SH-SY5Y (cell line): ENCODE measurements at regions not wholly inside any gene's neighbourhood (a gene's known extent, or its start where the extent isn't known, plus 50 kb on each side); places are given as distances from the start of the nearest gene placed in this dataset.

Source experiments
- GATA2 ChIP-seq: IDR thresholded peaks from 2 replicates; pipeline ENCODE4 v1.6.1; 2011; ENCODE audit warnings: mild to moderate bottlenecking, low read depth, low read length
- GATA3 ChIP-seq: IDR thresholded peaks from 2 replicates; pipeline ENCODE4 v1.6.1; 2011; ENCODE audit warnings: low read depth, mild to moderate bottlenecking, low read length, moderate library complexity

DNA sequence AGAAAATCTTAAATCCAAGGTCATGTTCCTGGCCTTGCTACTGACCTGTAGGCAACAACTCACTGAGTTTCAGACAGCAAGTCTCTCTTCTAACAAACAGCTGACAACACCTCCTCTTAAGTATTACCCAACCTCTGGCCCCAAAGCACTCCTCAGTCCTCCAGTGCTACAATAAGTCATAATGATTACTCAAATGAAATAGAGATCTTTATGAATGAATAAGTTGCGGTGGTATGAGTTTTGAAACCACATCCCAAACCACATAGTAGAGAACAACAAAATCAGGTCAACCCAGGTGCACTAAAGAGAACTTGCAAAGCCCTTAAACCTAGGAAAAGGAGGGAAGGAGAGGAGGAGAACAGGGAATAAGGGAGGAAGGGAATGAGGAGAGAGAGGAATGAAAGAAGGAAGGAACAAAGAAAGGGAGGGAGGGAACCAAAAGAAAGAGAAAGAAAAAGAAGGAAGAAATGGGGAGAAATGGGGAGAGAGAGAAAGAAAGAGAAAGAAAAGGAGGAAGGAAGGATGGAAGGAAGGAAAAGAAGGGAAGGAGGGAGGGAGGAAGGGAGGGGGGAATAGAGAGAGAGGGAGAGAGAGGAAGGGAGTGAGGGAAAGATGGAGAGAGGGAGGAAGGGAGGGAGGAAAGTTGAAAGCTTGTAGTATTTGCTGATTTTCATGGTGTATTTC is 142.8 kb upstream of the CALCR start:
- TF ChIP-seq GATA2 (no peak), GATA3 (no peak)

DNA sequence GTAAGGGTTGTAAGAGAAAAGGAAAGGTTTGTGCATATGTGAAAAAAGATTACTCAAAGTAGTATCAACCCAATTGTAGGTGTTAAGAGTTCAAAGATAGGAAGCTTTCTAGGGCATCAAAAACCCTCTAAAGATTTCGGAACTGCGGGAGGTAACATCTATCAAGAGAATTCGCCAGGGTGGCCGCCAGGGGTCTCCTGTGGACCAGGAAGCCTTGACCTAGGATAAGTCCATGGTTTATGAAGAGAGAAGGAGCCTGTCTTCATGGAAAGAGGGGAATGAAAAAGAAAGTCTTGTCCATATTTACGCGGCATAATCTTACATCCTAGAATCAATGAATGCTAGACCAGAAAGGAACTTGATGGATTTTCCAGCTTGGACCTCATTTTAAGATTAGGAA is 140.7 kb upstream of the CALCR start:
- TF ChIP-seq GATA2 (no peak), GATA3 (no peak)

DNA sequence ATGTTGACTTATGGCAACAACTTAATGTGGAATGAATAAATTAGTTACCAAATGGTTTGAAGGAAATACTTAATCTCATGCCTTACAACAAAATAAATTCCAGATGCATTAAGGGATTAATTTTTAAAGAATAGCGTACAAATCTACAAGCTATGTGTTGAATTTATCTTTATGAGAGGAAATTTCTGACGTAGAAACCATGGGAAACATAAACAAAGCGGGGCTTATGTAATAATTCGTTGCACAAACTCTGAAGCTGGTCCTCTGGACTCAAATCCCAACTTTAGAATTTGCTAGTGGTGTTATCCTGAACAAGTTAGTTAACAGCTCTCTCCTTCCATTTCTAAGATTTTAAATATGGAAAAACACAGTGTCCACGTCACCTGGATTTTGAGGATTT is 137.4 kb upstream of the CALCR start:
- TF ChIP-seq GATA2: no peak
- no peak for TF ChIP-seq GATA3

DNA sequence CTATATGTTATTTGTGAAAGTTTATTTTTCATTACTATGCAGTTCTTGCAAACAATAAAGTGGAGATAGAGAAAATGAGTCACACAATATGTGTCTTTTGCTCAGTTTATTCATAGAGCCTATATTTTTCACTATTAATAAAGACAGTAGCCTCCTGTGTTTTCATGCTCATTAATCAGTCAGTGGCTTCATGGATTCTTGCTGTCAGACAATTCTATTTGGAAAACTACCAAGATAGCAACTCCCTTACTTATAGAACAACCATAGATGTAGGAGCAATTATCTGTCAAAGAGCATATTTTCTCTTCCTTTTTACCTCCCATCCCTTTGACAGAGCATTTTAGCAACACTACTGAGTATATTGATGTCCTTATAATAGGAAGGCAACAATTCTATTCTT is 132.7 kb upstream of the CALCR start:
- no peak for TF ChIP-seq GATA2
- no peak for TF ChIP-seq GATA3

DNA sequence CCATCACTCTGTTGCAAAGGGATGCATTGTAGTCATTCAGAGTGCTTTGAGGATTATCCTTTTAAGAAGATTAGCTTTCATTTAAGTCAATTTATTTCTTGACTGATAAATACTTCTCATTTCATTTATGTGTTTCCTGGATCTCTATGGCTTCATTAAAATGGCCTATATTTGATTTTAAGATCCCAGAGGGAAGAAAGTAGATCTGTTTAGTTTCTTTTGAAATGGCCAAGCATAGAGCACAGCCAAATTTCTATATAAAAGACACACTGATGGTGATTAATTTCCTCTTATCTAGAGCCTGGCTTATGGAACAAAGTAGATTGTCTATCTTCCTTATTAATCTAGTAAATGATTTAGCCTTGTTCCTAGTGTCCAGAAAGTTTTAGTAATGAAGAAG is 129.7 kb upstream of the CALCR start:
- TF ChIP-seq GATA2 (no peak), GATA3 (no peak)

DNA sequence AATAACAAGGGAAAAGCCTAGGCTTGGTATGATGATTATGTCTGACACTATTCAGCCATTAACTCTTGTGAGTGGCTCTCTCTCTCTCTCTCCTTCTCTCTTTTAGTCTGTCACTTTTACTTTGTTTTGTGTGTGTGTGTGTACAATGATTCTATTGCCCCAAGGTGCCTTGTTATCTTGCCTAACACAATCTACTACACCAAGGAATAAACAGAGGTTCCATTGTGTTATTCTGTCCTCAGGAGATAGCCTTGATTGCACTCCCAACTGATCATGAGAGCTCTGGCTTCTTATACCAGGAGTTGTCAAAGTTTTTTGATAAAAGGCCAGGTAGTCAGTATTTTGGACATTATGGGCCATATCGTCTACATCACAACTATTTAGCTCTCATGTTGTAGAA is 123.4 kb upstream of the CALCR start:
- TF ChIP-seq GATA2 (no peak), GATA3 (no peak)

DNA sequence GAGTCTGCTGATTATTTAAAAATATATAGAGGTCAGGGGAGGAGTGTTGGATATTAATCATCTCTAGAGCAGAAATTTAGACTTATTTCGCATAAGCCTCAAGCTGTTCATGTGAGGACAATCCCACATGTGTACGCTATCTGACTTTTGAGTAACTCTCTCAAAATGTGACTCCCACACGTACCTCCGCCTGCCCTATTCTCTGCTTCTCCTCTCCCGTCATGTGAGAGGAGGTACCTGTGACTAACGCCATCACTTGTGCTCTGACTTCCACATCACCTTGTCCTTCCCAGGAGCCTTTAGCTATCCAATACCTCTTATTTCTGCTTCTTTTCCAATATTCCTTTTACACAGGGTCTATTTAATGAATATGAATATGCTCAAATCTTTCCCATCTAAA is 119.3 kb upstream of the CALCR start:
- no peak for TF ChIP-seq GATA3
- TF ChIP-seq GATA2: no peak

DNA sequence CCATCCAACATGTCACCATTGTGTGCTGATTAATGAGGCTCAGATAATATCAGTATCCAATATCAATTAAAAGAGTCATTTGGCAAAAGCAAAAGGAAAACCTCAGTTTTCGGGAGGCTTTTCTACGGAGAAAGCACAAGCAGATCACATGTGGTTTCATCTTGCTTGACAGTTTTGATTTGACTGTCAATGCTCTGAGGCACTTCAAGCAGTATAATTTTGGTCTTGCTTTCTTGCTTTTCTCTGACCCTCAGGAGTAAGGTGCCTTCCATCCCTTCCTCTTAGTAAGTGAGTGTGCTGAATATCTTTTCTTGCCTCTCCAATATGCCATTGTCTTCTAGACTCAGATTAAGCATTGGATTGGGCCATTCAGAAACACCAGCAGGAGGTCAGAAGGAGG is 115.5 kb upstream of the CALCR start:
- TF ChIP-seq GATA3 (no peak), GATA2 (no peak)

DNA sequence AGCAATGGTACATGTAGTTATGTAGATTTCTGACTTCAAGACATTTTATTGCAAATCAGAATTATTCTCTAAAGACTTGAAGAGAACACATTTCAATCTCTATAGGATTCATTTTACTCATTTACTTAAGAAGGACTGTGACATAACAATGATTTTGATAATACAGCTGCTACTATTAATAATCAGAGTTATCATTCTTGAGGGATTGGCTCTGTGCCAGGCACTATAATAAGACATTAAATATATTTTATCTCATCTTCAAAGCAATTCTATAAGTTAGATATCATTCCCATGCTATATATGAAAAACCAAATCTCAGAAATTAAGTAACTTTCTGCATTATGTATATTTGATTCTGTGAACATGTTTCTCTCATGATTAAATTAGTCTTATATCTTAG is 103.7 kb upstream of the CALCR start:
- TF ChIP-seq GATA2: no peak
- TF ChIP-seq GATA3: no peak

DNA sequence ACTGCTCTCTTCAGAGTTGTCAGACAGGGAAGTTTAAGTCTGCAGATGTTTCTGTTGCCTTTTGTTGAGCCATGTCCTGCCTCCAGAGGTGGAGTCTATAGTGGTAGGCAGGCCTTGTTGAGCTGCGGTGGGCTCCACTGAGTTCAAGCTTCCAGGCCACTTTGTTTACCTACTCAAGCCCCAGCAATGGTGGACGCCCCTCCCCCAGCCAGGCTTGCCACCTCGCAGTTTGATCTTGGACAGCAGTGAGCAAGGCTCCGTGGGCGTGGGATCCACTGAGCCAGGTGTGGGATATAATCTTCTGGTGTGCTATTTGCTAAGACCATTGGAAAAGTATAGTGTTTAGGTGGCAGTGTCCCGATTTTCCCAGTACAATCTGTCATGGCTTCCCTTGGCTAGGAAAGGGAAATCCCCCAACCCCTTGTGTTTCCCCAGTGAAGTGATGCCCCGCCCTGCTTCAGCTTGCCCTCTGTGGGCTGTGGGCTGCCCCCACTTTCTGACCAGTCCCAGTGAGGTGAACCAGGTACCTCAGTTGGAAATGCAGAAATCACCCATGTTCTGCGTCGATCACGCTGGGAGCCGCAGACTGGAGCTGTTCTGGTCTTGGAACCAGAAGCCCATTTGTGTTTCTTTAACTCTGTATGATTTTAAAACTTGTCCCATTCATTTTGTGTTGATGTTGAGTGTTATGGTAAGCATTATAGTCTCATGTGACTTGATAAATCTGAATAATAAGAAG is 89.2 kb upstream of the CALCR start:
- TF ChIP-seq GATA3: no peak
- TF ChIP-seq GATA2: no peak

DNA sequence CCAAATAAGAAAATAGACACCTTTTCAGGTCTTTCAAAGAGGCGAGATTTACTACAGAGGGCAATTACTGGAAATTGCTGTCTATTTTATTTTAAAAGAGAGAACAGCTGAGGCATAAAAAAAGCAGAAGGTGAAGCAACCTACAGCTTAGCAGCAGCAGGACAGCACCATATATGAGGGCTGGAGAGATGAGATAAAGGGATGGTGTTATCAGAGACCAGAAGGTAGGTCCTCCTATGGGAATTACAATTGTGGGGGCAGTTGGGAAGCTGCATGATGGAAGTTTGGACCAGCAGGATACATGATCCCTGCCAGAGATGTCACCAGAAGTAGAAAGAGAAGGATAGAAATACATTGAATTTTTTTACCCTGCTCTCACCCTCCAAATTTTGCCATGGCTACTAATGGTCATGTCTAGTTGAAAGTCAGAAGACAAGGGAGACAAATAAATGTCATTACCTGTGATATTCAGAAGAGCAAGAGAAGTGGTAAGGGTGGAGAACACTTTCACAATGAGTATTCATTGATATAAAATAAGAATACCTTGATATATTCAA is 77.2 kb upstream of the CALCR start:
- TF ChIP-seq GATA3 (no peak), GATA2 (no peak)

DNA sequence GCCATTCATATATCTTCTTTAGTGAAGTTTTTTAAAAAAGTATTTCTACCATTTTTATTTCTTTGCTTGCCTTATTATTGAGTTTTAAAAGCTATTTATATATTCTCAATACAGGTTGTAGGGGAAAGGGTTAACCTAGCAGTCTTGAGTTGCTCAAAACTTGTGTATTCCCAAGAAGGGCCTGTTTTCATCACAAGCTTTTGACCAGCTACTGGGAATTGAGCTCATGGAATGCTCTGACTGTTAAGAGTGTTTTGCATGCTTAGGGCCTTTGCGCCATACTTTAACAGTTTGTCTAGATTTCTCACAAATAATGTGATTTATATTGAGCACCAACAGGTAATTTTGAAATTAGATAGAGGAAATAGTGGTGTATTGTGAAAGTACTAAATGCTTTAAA is 72.0 kb upstream of the CALCR start:
- TF ChIP-seq GATA3 (no peak), GATA2 (no peak)

DNA sequence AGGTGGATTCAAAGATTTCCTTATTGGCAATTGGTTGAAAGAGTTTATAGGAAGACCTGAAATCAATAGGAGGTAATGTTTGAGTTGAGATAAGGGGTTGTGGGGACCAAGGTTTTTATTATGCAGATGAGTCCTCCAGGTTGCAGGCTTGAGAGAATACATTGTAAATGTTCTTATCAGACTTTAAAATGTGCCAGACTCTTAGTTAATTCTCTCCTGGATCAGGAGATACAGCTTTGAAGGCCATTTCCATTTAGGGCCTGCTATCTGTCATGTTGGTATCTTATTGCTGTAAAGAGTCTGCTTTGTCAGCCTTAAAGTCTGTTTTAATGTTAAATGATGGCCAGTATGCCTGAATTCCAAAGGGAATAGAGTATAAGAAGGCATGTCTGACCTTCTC is 61.8 kb upstream of the CALCR start:
- TF ChIP-seq GATA3 (no peak), GATA2 (no peak)

DNA sequence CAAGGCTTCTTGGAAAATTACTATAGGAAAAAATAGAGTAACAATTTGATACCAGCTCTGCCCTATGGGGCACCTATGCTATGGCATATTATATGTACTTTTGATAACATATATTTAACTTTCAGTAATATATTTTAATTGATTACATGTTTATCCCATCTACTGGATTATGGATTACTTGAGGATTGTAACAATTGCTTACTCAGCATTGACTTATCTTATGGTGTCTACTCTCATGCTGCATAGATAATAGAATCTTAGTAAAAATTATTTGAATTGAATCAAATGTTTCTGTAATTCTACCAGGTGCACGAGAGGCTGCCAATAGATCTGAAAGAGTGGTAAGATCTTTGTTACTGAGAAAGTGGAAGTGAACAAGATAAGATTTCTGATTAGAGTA is 57.8 kb upstream of the CALCR start:
- TF ChIP-seq GATA2 (no peak), GATA3 (no peak)

DNA sequence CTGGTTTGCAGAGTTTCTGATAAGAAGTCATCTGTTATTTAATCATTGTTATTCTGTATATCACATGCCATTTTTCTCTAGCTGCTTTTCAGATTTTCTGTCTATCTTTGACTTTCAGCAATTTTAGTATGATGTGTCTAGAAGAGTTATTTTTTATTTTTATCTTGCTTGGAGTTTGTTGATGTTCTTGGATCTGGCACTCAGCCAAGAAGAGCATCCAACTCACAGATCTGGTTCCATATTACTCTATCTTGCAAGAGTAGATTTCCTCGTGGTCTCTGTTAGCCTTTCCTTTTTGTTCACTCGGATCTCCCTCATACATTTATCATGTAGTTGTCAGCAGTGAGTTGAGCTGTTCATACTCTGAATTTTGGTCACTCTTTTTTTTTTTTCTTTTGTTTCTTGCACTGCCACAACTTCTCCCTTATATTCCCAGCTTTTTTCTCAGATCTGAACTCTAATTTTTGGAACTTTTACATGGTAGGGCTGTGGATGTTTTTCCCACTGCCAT is 54.8 kb upstream of the CALCR start:
- no peak for TF ChIP-seq GATA3
- TF ChIP-seq GATA2: no peak

DNA sequence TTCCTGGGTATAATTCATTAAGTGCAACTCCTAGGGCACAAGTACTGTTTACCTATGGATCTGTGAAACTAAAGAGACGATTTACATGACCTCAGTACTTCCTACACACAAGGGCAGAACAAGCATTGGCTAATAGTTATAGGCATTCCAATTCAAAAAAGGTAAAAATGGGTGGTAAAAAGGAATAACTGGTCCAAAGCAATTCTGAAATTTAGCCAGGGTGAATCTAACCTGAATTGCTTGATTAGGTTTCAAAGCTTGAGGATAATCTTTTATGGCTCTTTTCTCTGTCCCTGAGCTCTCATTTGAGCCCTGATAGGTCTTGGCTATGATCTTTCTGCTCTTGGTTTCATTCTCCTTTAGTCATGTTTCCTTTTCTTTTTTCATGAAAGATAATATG is 52.3 kb upstream of the CALCR start:
- TF ChIP-seq GATA2 (no peak), GATA3 (no peak)
